ENCODE measurements at regions not wholly inside any gene's neighbourhood (a gene's known extent, or its start where the extent isn't known, plus 50 kb on each side); places are given as distances from the start of the nearest gene placed in this dataset.

- ChIA-PET CTCF (no interaction called here), POLR2A (no interaction called here)
- DNase-seq (ENCODE audit: low read depth, low spot score): no peak
- TF ChIP-seq, protein P1, sequence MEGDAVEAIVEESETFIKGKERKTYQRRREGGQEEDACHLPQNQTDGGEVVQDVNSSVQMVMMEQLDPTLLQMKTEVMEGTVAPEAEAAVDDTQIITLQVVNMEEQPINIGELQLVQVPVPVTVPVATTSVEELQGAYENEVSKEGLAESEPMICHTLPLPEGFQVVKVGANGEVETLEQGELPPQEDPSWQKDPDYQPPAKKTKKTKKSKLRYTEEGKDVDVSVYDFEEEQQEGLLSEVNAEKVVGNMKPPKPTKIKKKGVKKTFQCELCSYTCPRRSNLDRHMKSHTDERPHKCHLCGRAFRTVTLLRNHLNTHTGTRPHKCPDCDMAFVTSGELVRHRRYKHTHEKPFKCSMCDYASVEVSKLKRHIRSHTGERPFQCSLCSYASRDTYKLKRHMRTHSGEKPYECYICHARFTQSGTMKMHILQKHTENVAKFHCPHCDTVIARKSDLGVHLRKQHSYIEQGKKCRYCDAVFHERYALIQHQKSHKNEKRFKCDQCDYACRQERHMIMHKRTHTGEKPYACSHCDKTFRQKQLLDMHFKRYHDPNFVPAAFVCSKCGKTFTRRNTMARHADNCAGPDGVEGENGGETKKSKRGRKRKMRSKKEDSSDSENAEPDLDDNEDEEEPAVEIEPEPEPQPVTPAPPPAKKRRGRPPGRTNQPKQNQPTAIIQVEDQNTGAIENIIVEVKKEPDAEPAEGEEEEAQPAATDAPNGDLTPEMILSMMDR (IDR thresholded peaks at IDR 0.05; ENCODE audit: insufficient read depth, low read length, missing control alignments): no peak
- no peak overlapping the region for H3K4me3 ChIP-seq (ENCODE audit: low read depth, low read length)
Measured at GRCh38 chr1:74818241-74818640, 85.3 kb downstream of the TYW3 start.

DNA sequence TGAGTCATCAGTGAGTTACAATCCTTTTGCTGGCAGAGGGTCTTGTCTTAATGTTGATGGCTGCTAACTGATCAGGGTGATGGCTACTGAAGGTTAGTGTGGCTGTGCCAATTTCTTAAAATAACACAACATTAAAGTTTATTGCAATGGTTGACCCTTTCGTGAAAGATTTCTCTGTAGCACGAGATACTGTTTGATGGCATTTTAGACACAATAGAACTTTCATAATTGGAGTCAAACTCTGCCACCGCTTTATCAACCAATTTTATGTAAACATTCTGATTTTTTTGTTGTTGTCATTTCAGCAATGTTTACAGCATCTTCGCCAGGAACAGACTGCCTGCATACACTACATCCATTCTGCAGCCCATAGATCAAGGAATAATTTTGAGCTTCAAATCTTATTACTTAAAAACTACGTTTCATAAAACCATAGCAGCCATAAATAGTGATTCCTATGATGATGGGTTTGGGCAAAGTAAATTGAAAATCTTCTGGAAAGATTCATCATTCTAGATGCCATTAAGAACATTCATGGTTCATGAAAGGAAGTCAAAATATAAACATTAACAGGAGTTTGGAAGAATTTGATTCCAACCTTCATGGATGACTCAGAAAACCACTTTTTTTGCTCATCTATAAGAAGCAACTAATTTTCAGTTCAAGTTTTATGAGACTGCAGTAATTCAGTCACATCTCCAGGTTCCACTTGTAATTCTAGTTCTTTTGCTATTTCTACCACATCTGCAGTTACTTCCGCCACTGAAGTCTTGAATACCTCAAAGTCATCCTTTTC, 85.9 kb downstream of the TYW3 start:
- H3K4me3 ChIP-seq (ENCODE audit: low read depth, low read length): no peak overlapping the region
- ChIA-PET CTCF (no interaction called here), POLR2A (no interaction called here)
- DNase-seq (ENCODE audit: low read depth, low spot score): no peak
- TF ChIP-seq, protein P1 (IDR thresholded peaks at IDR 0.05; ENCODE audit: insufficient read depth, low read length, missing control alignments): no peak

- ChIA-PET CTCF (no interaction called here), POLR2A (no interaction called here)
- TF ChIP-seq, protein P1 (IDR thresholded peaks at IDR 0.05; ENCODE audit: insufficient read depth, low read length, missing control alignments): no peak
- H3K4me3 ChIP-seq (ENCODE audit: low read depth, low read length): no peak overlapping the region
- no peak for DNase-seq (ENCODE audit: low read depth, low spot score)
Measured at GRCh38 chr1:74822851-74823401, 90.0 kb downstream of the TYW3 start.

GRCh38 chr1:74824497-74825107, 91.7 kb downstream of the TYW3 start:
- ChIA-PET POLR2A (no interaction called here), CTCF (no interaction called here)
- TF ChIP-seq, protein P1 (IDR thresholded peaks at IDR 0.05; ENCODE audit: insufficient read depth, low read length, missing control alignments): no peak

GRCh38 chr1:74830766-74831165, 97.8 kb downstream of the TYW3 start:
- DNase-seq (ENCODE audit: low read depth, low spot score): no peak
- no peak overlapping the region for H3K4me3 ChIP-seq (ENCODE audit: low read depth, low read length)
- TF ChIP-seq, protein P1 (IDR thresholded peaks at IDR 0.05; ENCODE audit: insufficient read depth, low read length, missing control alignments): no peak
- POLR2A ChIA-PET: no interaction called here
- CTCF ChIA-PET: interaction anchor here (1.5 kb wide), 1 partner anchor 14 kb away, joined by 3 read pairs; no protein-coding TSS in a partner anchor

More at GRCh38 chr1:74824497-74825107, 91.7 kb downstream of the TYW3 start:
- no peak for DNase-seq (ENCODE audit: low read depth, low spot score)
- no peak overlapping the region for H3K4me3 ChIP-seq (ENCODE audit: low read depth, low read length)

DNA sequence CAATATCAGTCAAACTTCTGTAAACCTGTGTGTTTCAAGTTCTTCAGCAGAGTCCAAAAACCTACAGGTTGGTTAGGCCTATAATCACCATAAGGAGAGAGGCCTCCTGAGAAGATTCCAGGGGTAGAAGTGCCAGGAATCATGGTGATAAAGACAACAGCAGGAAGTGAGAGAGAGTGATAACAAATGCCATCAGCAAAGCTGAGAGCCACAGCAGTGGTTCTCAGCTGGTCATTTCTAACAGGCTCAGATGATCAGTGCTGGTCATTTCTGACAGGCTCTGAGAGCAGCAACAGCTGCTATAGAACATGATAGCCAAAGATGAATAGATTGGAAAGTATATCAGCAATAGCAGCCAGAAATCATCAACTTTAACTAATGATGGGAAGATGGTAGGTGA, 101.3 kb downstream of the TYW3 start:
- TF ChIP-seq, protein P1 (IDR thresholded peaks at IDR 0.05; ENCODE audit: insufficient read depth, low read length, missing control alignments): no peak
- ChIA-PET CTCF (no interaction called here), POLR2A (no interaction called here)
- no peak overlapping the region for H3K4me3 ChIP-seq (ENCODE audit: low read depth, low read length)
- DNase-seq (ENCODE audit: low read depth, low spot score): no peak
